Spleen (tissue), 11 donors: ENCODE measurements at regions not wholly inside any gene's neighbourhood (a gene's known extent, or its start where the extent isn't known, plus 50 kb on each side); places are given as distances from the start of the nearest gene placed in this dataset.

Experiments
- DNase-seq: peaks from one replicate; pipeline ENCODE4 v3.0.0-alpha.2; 2020
- H3K27ac ChIP-seq, 8 donors: fragments of 200-600 bp; sonication (generic) in 7 of 8; 1 replicate in 4 of 8; 2 replicates in 4 of 8; pipeline versions ENCODE4 v1.5.0 to v1.8.0; 2016 to 2021; ENCODE audit warnings: inconsistent platforms in 4 of 8, mild to moderate bottlenecking in 4 of 8, moderate library complexity in 1 of 8
- H3K27me3 ChIP-seq, 7 donors: fragments of 200-600 bp; sonication (generic) in 6 of 7; replicated peaks in 1 of 7; 1 replicate in 4 of 7; 2 replicates in 3 of 7; pipeline versions ENCODE4 v1.5.0 to v1.8.0; 2016 to 2021; ENCODE audit warnings: inconsistent platforms in 3 of 7, mild to moderate bottlenecking in 1 of 7
- H3K36me3 ChIP-seq, 6 donors: fragments of 200-600 bp; sonication (generic) in 5 of 6; 1 replicate in 4 of 6; 2 replicates in 2 of 6; pipeline versions ENCODE4 v1.5.0 to v1.8.0; 2016 to 2021; ENCODE audit warnings: inconsistent platforms in 2 of 6
- H3K4me1 ChIP-seq, 6 donors: fragments of 200-600 bp; sonication (generic) in 5 of 6; 1 replicate in 3 of 6; 2 replicates in 3 of 6; pipeline versions ENCODE4 v1.5.0 to v1.8.0; 2016 to 2021; ENCODE audit warnings: inconsistent platforms in 3 of 6
- H3K4me3 ChIP-seq, 8 donors: fragments of 200-600 bp; sonication (generic) in 7 of 8; 1 replicate in 4 of 8; 2 replicates in 4 of 8; pipeline versions ENCODE4 v1.5.0 to v1.8.0; 2016 to 2021; ENCODE audit warnings: inconsistent platforms in 4 of 8, mild to moderate bottlenecking in 4 of 8, moderate library complexity in 2 of 8
- H3K9me3 ChIP-seq, 8 donors: fragments of 200-600 bp; sonication (generic) in 7 of 8; 1 replicate in 4 of 8; 2 replicates in 4 of 8; pipeline versions ENCODE4 v1.5.0 to v1.8.0; 2016 to 2021; ENCODE audit warnings: inconsistent platforms in 4 of 8
- POLR2A ChIP-seq, 3 donors: fragments of 450-650 bp; IDR thresholded peaks; one replicate each; pipeline ENCODE4 v1.5.1; 2017; ENCODE audit warnings: antibody characterized with exemption in 3 of 3, mild to moderate bottlenecking in 1 of 3
- POLR2AphosphoS5 ChIP-seq, 3 donors: sonication (generic); formaldehyde crosslinking; IDR thresholded peaks; one replicate each; pipeline ENCODE4 v1.5.1; 2017; ENCODE audit warnings: antibody characterized with exemption in 3 of 3
- WGBS, 5 donors: extraction: QIAGEN DNeasy Blood & Tissue Kit in 3 of 5; methylation state at CpG; one replicate each; pipeline versions ENCODE4 v1.1.5 to v1.1.7; 2013 to 2018; 5-methylcytosine and 5-hydroxymethylcytosine counted together
- intact Hi-C: fragments of 100-400 bp; cut with DNase I; formaldehyde crosslinking; loops from one replicate; pipeline ENCODE4 v1.15.0; 2023; ENCODE audit warnings: low total_unique reads
- TF ChIP-seq, protein P1 (sequence below), 11 experiments: fragments of 200-600 bp in 7 of 11; fragments of 450-650 bp in 4 of 11; sonication (generic) in 4 of 11; IDR thresholded peaks in 8 of 11; conservative IDR thresholded peaks in 3 of 11; 1 replicate in 7 of 11; 2 replicates in 4 of 11; pipeline versions ENCODE4 v1.4.0 to v1.8.0; 2016 to 2021; ENCODE audit warnings: antibody characterized with exemption in 11 of 11, inconsistent platforms in 4 of 11, mild to moderate bottlenecking in 1 of 11
- donor health status: healthy with polysubstance abuse.
- donor health status: DM: no; HTN: no; CAD: no; lungs with moderate emphysema.
- donor health status: DM: no; HTN: no; CAD: no.
- donor health status: Bipolar disorder and iron deficiency.
- donor health status: healthy.
- donor health status: DM: no; HTN: no; CAD: no.
- donor health status: DM: yes; HTN: yes; CAD: no.

GRCh38 chr12:27852742-27853141, 72.7 kb upstream of the MANSC4 start:
- H3K9me3 ChIP-seq = peaks cover 0 to 20% (median 8%) of the 10 kb centered on the region in 8 donors

More at GRCh38 chr12:27852742-27853141, 72.7 kb upstream of the MANSC4 start:
- no peak overlapping the region for H3K4me3 ChIP-seq
- no peaks in the 10 kb centered on the region for H3K27me3 ChIP-seq
- WGBS, 5 donors = 87 to 92% (median 89%) methylated on average over 3 of the region's 3 CpGs
- no peak overlapping the region for H3K27ac ChIP-seq
- H3K4me1 ChIP-seq = no peaks in the 10 kb centered on the region
- TF ChIP-seq, protein P1, sequence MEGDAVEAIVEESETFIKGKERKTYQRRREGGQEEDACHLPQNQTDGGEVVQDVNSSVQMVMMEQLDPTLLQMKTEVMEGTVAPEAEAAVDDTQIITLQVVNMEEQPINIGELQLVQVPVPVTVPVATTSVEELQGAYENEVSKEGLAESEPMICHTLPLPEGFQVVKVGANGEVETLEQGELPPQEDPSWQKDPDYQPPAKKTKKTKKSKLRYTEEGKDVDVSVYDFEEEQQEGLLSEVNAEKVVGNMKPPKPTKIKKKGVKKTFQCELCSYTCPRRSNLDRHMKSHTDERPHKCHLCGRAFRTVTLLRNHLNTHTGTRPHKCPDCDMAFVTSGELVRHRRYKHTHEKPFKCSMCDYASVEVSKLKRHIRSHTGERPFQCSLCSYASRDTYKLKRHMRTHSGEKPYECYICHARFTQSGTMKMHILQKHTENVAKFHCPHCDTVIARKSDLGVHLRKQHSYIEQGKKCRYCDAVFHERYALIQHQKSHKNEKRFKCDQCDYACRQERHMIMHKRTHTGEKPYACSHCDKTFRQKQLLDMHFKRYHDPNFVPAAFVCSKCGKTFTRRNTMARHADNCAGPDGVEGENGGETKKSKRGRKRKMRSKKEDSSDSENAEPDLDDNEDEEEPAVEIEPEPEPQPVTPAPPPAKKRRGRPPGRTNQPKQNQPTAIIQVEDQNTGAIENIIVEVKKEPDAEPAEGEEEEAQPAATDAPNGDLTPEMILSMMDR (IDR thresholded peaks at IDR 0.05 in 8 of 11, conservative IDR thresholded peaks at IDR 0.05 in 3 of 11) = no peak
- TF ChIP-seq POLR2AphosphoS5 (IDR thresholded peaks at IDR 0.05) = no peak
- TF ChIP-seq POLR2A (IDR thresholded peaks at IDR 0.05) = no peak
- intact Hi-C loops = no loop called here
- no peaks in the 10 kb centered on the region for H3K36me3 ChIP-seq
- DNase-seq = no peak
